ENCODE measurements at regions not wholly inside any gene's neighbourhood (a gene's known extent, or its start where the extent isn't known, plus 50 kb on each side); places are given as distances from the start of the nearest gene placed in this dataset.

- H3K27me3 ChIP-seq (ENCODE audit: control insufficient read depth, low read length), result no peaks in the 10 kb centered on the region
- no peaks in the 10 kb centered on the region for H3F3A ChIP-seq (ENCODE audit: control insufficient read depth, insufficient read depth)
- TF ChIP-seq CTCF (IDR thresholded peaks at IDR 0.05; ENCODE audit: low read depth, low read length, poor library complexity, severe bottlenecking), result no peak
- TF ChIP-seq EZH2phosphoT487 (IDR thresholded peaks at IDR 0.05; ENCODE audit: borderline replicate concordance, low read length), result no peak
- no peaks in the 10 kb centered on the region for H3K9me2 ChIP-seq (replicated peaks; ENCODE audit: control insufficient read depth, low read length)
- H3K79me2 ChIP-seq (ENCODE audit: control insufficient read depth, low read length), result no peaks in the 10 kb centered on the region
- H3K4me3 ChIP-seq (ENCODE audit: low read length), result no peak overlapping the region
- no peaks in the 10 kb centered on the region for H4K20me1 ChIP-seq (ENCODE audit: control insufficient read depth, insufficient read depth, low read depth, low read length)
- no peak overlapping the region for H3K4me2 ChIP-seq (ENCODE audit: low read length)
- H3K27ac ChIP-seq (ENCODE audit: low read depth, low read length), result no peak overlapping the region
- no peaks in the 10 kb centered on the region for H3K9me3 ChIP-seq (ENCODE audit: control insufficient read depth, insufficient read depth, low read length)
- H3K4me1 ChIP-seq (ENCODE audit: control insufficient read depth, low read length), result no peaks in the 10 kb centered on the region
- H3K36me3 ChIP-seq (ENCODE audit: control insufficient read depth, low read length), result no peaks in the 10 kb centered on the region
Observed at GRCh38 chr22:48855013-48855412, 972.7 kb downstream of the BRD1 start.

GRCh38 chr22:48853627-48854240 is 973.9 kb downstream of the BRD1 start:
- no peaks in the 10 kb centered on the region for H4K20me1 ChIP-seq (ENCODE audit: control insufficient read depth, insufficient read depth, low read depth, low read length)
- no peak overlapping the region for H3K4me2 ChIP-seq (ENCODE audit: low read length)
- no peaks in the 10 kb centered on the region for H3K79me2 ChIP-seq (ENCODE audit: control insufficient read depth, low read length)
- no peaks in the 10 kb centered on the region for H3K4me1 ChIP-seq (ENCODE audit: control insufficient read depth, low read length)
- TF ChIP-seq EZH2phosphoT487 (IDR thresholded peaks at IDR 0.05; ENCODE audit: borderline replicate concordance, low read length) (no peak), CTCF (IDR thresholded peaks at IDR 0.05; ENCODE audit: low read depth, low read length, poor library complexity, severe bottlenecking) (no peak)
- no peaks in the 10 kb centered on the region for H3K36me3 ChIP-seq (ENCODE audit: control insufficient read depth, low read length)
- no peaks in the 10 kb centered on the region for H3K27me3 ChIP-seq (ENCODE audit: control insufficient read depth, low read length)
- H3K4me3 ChIP-seq (ENCODE audit: low read length), result no peak overlapping the region
- H3K9me3 ChIP-seq (ENCODE audit: control insufficient read depth, insufficient read depth, low read length), result no peaks in the 10 kb centered on the region
- no peaks in the 10 kb centered on the region for H3F3A ChIP-seq (ENCODE audit: control insufficient read depth, insufficient read depth)
- no peaks in the 10 kb centered on the region for H3K9me2 ChIP-seq (replicated peaks; ENCODE audit: control insufficient read depth, low read length)
- H3K27ac ChIP-seq (ENCODE audit: low read depth, low read length), result no peak overlapping the region

- Histone ChIP-seq H4K20me1 (ENCODE audit: control insufficient read depth, insufficient read depth, low read depth, low read length) (no peaks in the 10 kb centered on the region), H3K9me3 (ENCODE audit: control insufficient read depth, insufficient read depth, low read length) (no peaks in the 10 kb centered on the region), H3F3A (ENCODE audit: control insufficient read depth, insufficient read depth) (no peaks in the 10 kb centered on the region), H3K27me3 (ENCODE audit: control insufficient read depth, low read length) (no peaks in the 10 kb centered on the region; the same call in 1 of the 2 replicates), H3K4me3 (ENCODE audit: low read length) (no peak overlapping the region), H3K4me2 (ENCODE audit: low read length) (no peak overlapping the region), H3K36me3 (ENCODE audit: control insufficient read depth, low read length) (no peaks in the 10 kb centered on the region), H3K27ac (ENCODE audit: low read depth, low read length) (no peak overlapping the region), H3K4me1 (ENCODE audit: control insufficient read depth, low read length) (no peaks in the 10 kb centered on the region), H3K79me2 (ENCODE audit: control insufficient read depth, low read length) (no peaks in the 10 kb centered on the region), H3K9me2 (replicated peaks; ENCODE audit: control insufficient read depth, low read length) (no peaks in the 10 kb centered on the region)
- no peak for TF ChIP-seq EZH2phosphoT487 (IDR thresholded peaks at IDR 0.05; ENCODE audit: borderline replicate concordance, low read length)
- TF ChIP-seq CTCF (IDR thresholded peaks at IDR 0.05; ENCODE audit: low read depth, low read length, poor library complexity, severe bottlenecking), result no peak
Observed at GRCh38 chr22:48851933-48852549, 975.6 kb downstream of the BRD1 start.
